Thymus (tissue), 11 donors: ENCODE measurements at regions not wholly inside any gene's neighbourhood (a gene's known extent, or its start where the extent isn't known, plus 50 kb on each side); places are given as distances from the start of the nearest gene placed in this dataset.

Experiments used
- DNase-seq, 9 donors: peaks; one replicate each; pipeline ENCODE4 v3.0.0-alpha.2; 2013; ENCODE audit warnings: low spot score in 9 of 9, low read depth in 6 of 9, missing footprints in 1 of 9
- H3K27ac ChIP-seq, 2 donors: one replicate each; pipeline ENCODE4 v1.5.1; 2013; ENCODE audit warnings: control low read depth in 1 of 2, low read depth in 1 of 2, low read length in 1 of 2, mild to moderate bottlenecking in 1 of 2, moderate library complexity in 1 of 2
- H3K27me3 ChIP-seq, 2 donors: one replicate each; pipeline ENCODE4 v1.5.1; 2013; ENCODE audit warnings: low read length in 1 of 2; ENCODE audit not compliant: control insufficient read depth in 2 of 2, insufficient read depth in 1 of 2
- H3K36me3 ChIP-seq, 2 donors: one replicate each; pipeline ENCODE4 v1.5.1; 2013; ENCODE audit warnings: low read length in 1 of 2, mild to moderate bottlenecking in 1 of 2, moderate library complexity in 1 of 2; ENCODE audit not compliant: control insufficient read depth in 2 of 2, insufficient read depth in 2 of 2
- H3K4me1 ChIP-seq, 2 donors: one replicate each; pipeline ENCODE4 v1.5.1; 2013; ENCODE audit warnings: low read length in 2 of 2; ENCODE audit not compliant: control insufficient read depth in 2 of 2, insufficient read depth in 2 of 2
- H3K4me3 ChIP-seq, 2 donors: one replicate each; pipeline ENCODE4 v1.5.1; 2013; ENCODE audit warnings: low read length in 2 of 2, control low read depth in 1 of 2, mild to moderate bottlenecking in 1 of 2
- H3K9me3 ChIP-seq, 2 donors: one replicate each; pipeline ENCODE4 v1.5.1; 2013; ENCODE audit warnings: low read length in 1 of 2, mild to moderate bottlenecking in 1 of 2; ENCODE audit not compliant: control insufficient read depth in 2 of 2, insufficient read depth in 1 of 2
- WGBS: extraction: QIAGEN DNeasy Blood & Tissue Kit; methylation state at CpG from one replicate; pipeline ENCODE4 v1.1.7; 2013; 5-methylcytosine and 5-hydroxymethylcytosine counted together
- donor health status: healthy.

DNA sequence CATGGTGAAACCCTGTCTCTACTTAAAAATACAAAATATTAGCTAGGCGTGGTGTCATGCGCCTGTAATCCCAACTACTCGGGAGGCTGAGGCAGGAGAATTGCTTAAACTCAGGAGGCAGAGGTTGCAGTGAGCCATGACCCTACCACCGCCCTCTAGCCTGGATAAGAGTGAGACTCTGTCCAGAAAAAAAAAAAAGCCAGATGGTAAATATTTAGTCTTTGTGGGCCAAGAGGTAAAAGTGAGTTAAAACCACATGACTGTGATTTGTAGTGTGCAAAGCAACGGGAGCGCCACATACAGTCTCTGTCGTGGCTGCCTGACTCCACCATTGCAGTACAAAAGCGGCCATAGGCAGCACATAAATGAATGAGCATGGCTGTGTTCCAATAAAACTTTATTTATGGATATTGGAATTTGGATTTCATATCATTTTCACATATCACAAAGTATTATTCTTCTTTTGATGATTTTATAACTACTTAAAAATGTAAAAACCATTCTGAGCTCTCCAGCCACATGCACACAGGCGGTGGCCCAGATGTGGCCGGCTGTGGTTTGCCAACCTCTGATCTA is 51.8 kb upstream of the CASZ1 start:
- Histone ChIP-seq H3K36me3 (no peaks in the 10 kb centered on the region), H3K27me3 (peaks cover 0 to 11% of the 10 kb centered on the region in 2 donors), H3K4me1 (no peaks in the 10 kb centered on the region), H3K27ac (no peak overlapping the region), H3K9me3 (no peaks in the 10 kb centered on the region), H3K4me3 (no peak overlapping the region)
- 93% methylated on average over 10 of the region's 10 CpGs for WGBS
- DNase-seq = no peak

DNA sequence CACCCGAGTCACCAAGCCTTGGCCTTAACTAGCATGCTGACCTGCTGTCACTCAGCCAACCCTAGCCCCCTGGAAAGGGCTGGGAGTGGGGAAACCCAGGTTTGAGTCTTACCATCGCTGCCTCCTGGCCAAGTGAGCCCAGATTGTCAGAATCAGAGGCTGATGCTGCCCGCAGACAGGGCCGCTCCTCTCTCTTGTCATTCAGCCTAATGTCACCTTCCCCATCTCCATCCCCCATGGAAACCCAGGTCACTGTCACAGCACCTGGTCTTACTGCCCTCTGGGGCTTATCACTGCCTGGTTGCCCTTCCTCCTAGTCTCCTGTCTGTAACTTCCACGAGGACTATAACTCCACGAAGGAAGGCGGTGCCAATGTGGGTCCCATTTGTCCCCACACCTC is 53.6 kb upstream of the CASZ1 start:
- WGBS = 84% methylated on average over 6 of the region's 7 CpGs
- Histone ChIP-seq H3K27me3 (peaks cover 0 to 11% of the 10 kb centered on the region in 2 donors), H3K27ac (no peak overlapping the region), H3K4me3 (no peak overlapping the region), H3K4me1 (no peaks in the 10 kb centered on the region), H3K9me3 (no peaks in the 10 kb centered on the region), H3K36me3 (no peaks in the 10 kb centered on the region)
- DNase-seq = no peak

DNA sequence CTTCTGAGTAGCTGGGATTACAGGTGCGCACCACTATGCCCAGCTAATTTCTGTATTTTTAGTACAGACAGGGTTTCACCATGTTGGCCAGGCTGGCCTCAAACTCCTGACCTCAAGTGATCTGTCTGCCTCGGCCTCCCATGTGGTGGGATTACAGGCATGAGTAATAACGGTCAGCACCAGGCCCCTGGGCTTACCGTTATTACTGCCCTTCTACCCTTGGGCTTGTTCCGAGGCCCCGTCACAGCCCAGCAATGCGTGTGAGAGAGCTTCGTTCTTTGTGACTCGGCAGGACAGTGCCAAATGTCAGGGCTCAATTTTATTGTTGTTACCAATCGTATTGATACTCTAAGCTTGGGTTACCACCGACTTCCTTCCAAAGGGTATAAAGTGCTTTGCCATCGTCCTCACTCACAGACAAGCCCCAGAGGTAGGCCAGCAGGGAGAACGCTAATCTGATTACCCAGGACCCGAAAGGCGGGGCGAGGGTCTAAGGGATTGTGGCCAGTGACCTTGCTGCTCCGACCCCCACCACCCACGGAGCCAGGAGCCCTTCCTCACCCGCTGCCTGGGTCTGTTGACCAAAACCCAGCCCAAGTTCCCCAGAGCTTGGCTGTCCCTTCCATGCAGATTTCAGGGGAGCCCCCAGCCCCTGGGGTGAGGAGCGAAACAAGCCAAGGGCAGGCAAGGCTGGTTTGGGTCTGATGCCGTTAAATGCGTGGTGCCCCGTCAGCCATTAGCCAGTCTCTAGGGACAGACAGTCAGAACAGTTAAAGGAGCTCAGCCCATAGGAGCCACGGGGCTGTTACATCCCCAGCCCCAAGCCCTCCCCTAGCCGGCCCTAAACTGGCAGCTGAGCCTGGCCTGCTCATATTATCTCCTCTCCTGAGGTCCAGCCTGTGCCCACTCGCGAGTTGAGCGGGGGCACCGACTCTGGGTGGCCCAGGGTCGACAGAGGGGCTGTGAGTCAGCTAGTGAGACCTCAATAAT is 54.9 kb upstream of the CASZ1 start:
- Histone ChIP-seq H3K9me3 (no peaks in the 10 kb centered on the region), H3K27me3 (peaks cover 0 to 11% of the 10 kb centered on the region in 2 donors), H3K27ac (no peak overlapping the region), H3K4me3 (no peak overlapping the region), H3K36me3 (no peaks in the 10 kb centered on the region), H3K4me1 (no peaks in the 10 kb centered on the region)
- no peak for DNase-seq
- WGBS = 91% methylated on average over 30 of the region's 30 CpGs

DNA sequence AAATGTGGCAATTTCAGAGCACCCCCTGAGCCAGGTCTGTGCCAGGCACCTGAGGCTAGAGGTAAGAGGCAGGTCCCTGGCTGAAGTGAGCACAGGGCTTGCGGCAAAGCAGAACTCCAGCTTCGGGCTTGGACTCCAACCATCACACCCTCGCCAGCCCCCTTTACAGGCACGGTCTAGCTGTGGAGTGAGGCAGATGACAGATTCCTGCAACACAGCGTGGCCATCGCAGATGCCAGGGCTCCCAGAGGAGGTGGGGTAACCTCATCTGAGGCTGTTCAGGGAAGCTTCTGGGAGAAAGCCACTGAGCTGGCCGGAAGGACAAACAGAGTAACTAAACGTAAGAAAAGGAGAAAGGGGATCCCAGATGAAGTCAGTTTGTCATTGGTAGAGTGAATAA is 55.6 kb upstream of the CASZ1 start:
- DNase-seq = no peak
- H3K27me3 ChIP-seq = peaks cover 0 to 11% of the 10 kb centered on the region in 2 donors
- no peaks in the 10 kb centered on the region for H3K4me1 ChIP-seq
- no peak overlapping the region for H3K27ac ChIP-seq
- WGBS = 96% methylated on average over 8 of the region's 8 CpGs
- no peak overlapping the region for H3K4me3 ChIP-seq
- H3K36me3 ChIP-seq = no peaks in the 10 kb centered on the region
- H3K9me3 ChIP-seq = no peaks in the 10 kb centered on the region

DNA sequence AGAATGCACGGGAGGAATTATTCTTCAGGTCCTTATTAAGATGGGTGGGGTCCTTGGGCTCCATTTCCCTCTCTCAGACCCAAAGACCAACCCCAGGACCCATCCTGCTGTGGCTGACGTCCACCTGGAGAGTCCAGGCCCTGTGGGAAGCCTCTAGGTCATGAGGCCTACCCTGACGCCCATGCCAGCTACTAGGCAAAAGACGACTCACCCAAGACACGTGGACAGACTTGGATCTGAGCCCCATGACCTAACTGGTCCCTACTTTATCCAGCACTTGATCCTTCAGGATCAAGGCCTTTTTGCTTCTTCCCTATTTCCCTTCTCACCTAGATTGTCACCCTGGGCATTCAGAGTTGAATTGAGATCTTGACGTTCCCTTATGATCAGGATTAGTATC is 56.0 kb upstream of the CASZ1 start:
- H3K36me3 ChIP-seq = no peaks in the 10 kb centered on the region
- WGBS = 76% methylated on average over 6 of the region's 6 CpGs
- no peak overlapping the region for H3K4me3 ChIP-seq
- H3K27ac ChIP-seq = no peak overlapping the region
- H3K4me1 ChIP-seq = no peaks in the 10 kb centered on the region
- no peak for DNase-seq
- H3K27me3 ChIP-seq = peaks cover 0 to 13% of the 10 kb centered on the region in 2 donors
- H3K9me3 ChIP-seq = no peaks in the 10 kb centered on the region

DNA sequence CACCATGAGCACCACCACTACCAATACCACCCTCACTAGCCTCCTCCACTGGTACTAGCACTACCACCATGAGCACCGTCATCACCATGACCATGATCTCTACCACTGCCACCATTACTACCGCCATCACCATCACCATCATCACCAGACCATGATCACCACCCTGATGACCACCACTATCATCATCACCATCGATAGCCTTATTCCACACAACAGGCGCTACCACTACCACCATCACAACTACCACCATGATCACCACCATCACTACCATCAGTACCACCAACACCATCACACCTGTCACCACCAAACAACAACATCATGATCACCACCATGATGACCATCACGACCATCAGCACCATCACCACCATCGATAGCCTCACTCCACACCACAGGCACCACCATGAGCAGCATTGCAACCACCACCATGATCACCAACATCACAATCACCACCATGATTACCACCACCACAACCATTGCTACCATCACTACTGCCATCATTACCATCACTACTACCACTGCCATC is 56.6 kb upstream of the CASZ1 start:
- no peak overlapping the region for H3K27ac ChIP-seq
- H3K4me3 ChIP-seq = no peak overlapping the region
- no peaks in the 10 kb centered on the region for H3K36me3 ChIP-seq
- DNase-seq = no peak
- WGBS = 79% methylated on average over 6 of the region's 6 CpGs
- peaks cover 0 to 17% of the 10 kb centered on the region in 2 donors for H3K27me3 ChIP-seq
- H3K9me3 ChIP-seq = no peaks in the 10 kb centered on the region
- no peaks in the 10 kb centered on the region for H3K4me1 ChIP-seq

GRCh38 chr1:10853701-10854100 is 57.3 kb upstream of the CASZ1 start:
- Histone ChIP-seq H3K36me3 (no peaks in the 10 kb centered on the region), H3K27me3 (peaks cover 0 to 21% of the 10 kb centered on the region in 2 donors), H3K27ac (no peak overlapping the region), H3K9me3 (no peaks in the 10 kb centered on the region), H3K4me1 (no peaks in the 10 kb centered on the region), H3K4me3 (no peak overlapping the region)
- WGBS = 91% methylated on average over 2 of the region's 2 CpGs
- no peak for DNase-seq

DNA sequence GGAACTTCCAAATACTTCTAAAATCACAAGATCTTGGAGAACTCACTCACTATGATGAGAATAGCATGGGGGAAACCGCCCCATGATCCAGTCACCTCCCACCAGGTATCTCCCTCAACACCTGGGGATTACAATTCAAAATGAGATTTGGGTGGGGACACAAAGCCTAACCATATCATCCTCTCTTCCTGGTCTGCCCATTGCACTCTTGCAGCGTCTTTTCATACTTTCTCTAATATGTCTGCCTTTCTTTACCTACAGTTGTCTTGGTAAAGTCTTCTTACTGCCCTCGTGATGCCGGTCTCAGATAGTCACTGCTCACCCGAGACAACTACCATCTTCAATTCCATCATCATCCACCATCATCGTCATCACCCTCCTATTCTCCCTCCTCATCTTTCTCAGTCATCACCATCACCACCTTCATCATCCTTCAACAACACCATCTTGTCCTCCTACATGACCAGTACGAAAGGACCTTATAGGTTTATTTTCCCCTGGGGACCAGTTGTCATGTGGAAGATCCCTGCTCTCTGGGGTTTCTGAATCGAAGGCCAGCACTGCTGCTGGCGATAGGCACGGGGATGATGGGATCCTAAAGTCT is 58.5 kb upstream of the CASZ1 start:
- Histone ChIP-seq H3K4me3 (no peak overlapping the region), H3K27me3 (peaks cover 0 to 17% of the 10 kb centered on the region in 2 donors), H3K36me3 (no peaks in the 10 kb centered on the region), H3K9me3 (no peaks in the 10 kb centered on the region), H3K4me1 (no peaks in the 10 kb centered on the region), H3K27ac (no peak overlapping the region)
- 97% methylated on average over 10 of the region's 10 CpGs for WGBS
- DNase-seq = no peak

- Histone ChIP-seq H3K27me3 (peaks cover 0 to 29% of the 10 kb centered on the region in 2 donors), H3K9me3 (no peaks in the 10 kb centered on the region), H3K36me3 (no peaks in the 10 kb centered on the region), H3K4me3 (no peak overlapping the region), H3K4me1 (no peaks in the 10 kb centered on the region), H3K27ac (no peak overlapping the region)
- DNase-seq = no peak
- WGBS = 94% methylated on average over 16 of the region's 16 CpGs
These were observed 59.8 kb upstream of the CASZ1 start for GRCh38 chr1:10856176-10856683.
